MM.1S (cell line): ENCODE measurements at regions not wholly inside any gene's neighbourhood (a gene's known extent, or its start where the extent isn't known, plus 50 kb on each side); places are given as distances from the start of the nearest gene placed in this dataset.

Source experiments
- DNase-seq: peaks from one replicate; pipeline ENCODE4 v3.0.0-alpha.2; 2015
- H2AFZ ChIP-seq: fragments of 300-600 bp; sonication (generic); 2 replicates; pipeline ENCODE4 v1.6.0; 2016; ENCODE audit warnings: antibody characterized with exemption, low read length
- H3F3A ChIP-seq: fragments of 300-600 bp; sonication (generic); 2 replicates; pipeline ENCODE4 v1.6.1; 2016; ENCODE audit warnings: mild to moderate bottlenecking, antibody characterized with exemption, low read length, moderate library complexity, mixed read lengths; ENCODE audit not compliant: insufficient read depth
- H3K27ac ChIP-seq: fragments of 300-600 bp; sonication (generic); 2 replicates; pipeline ENCODE4 v1.5.1; 2016; ENCODE audit warnings: mild to moderate bottlenecking, low read length
- H3K27me3 ChIP-seq: fragments of 300-600 bp; sonication (generic); replicated peaks from 2 replicates; pipeline ENCODE4 v1.6.0; 2016; ENCODE audit warnings: low read length; ENCODE audit not compliant: insufficient read depth
- H3K36me3 ChIP-seq: fragments of 300-600 bp; sonication (generic); replicated peaks from 2 replicates; pipeline ENCODE4 v1.6.1; 2016; ENCODE audit warnings: mild to moderate bottlenecking, low read length, mixed read lengths; ENCODE audit not compliant: insufficient read depth
- H3K4me1 ChIP-seq: fragments of 300-600 bp; sonication (generic); 2 replicates; pipeline ENCODE4 v1.6.1; 2016; ENCODE audit warnings: low read length, mixed read lengths
- H3K4me2 ChIP-seq: fragments of 300-600 bp; sonication (generic); 2 replicates; pipeline ENCODE4 v1.6.0; 2016; ENCODE audit warnings: low read depth, low read length
- H3K4me3 ChIP-seq: fragments of 300-600 bp; sonication (generic); 2 replicates; pipeline ENCODE4 v1.5.1; 2016; ENCODE audit warnings: low read length, mixed read lengths
- H3K79me2 ChIP-seq: fragments of 300-600 bp; sonication (generic); 2 replicates; pipeline ENCODE4 v1.6.1; 2016; ENCODE audit warnings: mixed run types, low read length, mixed read lengths
- H3K9ac ChIP-seq: fragments of 300-600 bp; sonication (generic); 2 replicates; pipeline ENCODE4 v1.6.1; 2016; ENCODE audit warnings: low read length, mixed read lengths
- H3K9me2 ChIP-seq: fragments of 300-600 bp; sonication (generic); replicated peaks from 2 replicates; pipeline ENCODE4 v1.6.1; 2016; ENCODE audit warnings: mild to moderate bottlenecking, low read length, mixed read lengths; ENCODE audit not compliant: insufficient read depth
- H3K9me3 ChIP-seq: fragments of 300-600 bp; sonication (generic); replicated peaks from 2 replicates; pipeline ENCODE4 v1.6.1; 2016; ENCODE audit warnings: mild to moderate bottlenecking, low read length, mixed read lengths; ENCODE audit not compliant: insufficient read depth
- H4K20me1 ChIP-seq: fragments of 300-600 bp; sonication (generic); 2 replicates; pipeline ENCODE4 v1.6.1; 2016; ENCODE audit warnings: mild to moderate bottlenecking, low read length, moderate library complexity, mixed read lengths; ENCODE audit not compliant: insufficient read depth
- EZH2 ChIP-seq: fragments of 300-600 bp; sonication (generic); optimal IDR thresholded peaks from 2 replicates; pipeline ENCODE3; 2017; ENCODE audit warnings: low read depth, mild to moderate bottlenecking, antibody characterized with exemption, low read length, mixed read lengths
- EZH2phosphoT487 ChIP-seq: fragments of 300-600 bp; sonication (generic); IDR thresholded peaks from 2 replicates; pipeline ENCODE4 v1.6.1; 2018; ENCODE audit warnings: antibody characterized with exemption, low read length
- TF ChIP-seq, protein P1 (sequence below): fragments of 300-600 bp; sonication (generic); IDR thresholded peaks from 2 replicates; pipeline ENCODE4 v1.5.1; 2016; ENCODE audit warnings: antibody characterized with exemption, low read length, mixed read lengths

GRCh38 chr18:30572214-30572613 lies 470.3 kb downstream of the DSC3 start:
- Histone ChIP-seq H3F3A (no peaks in the 10 kb centered on the region), H3K4me1 (no peaks in the 10 kb centered on the region), H3K4me3 (no peak overlapping the region), H3K4me2 (no peak overlapping the region), H3K9me2 (no peaks in the 10 kb centered on the region), H4K20me1 (no peaks in the 10 kb centered on the region), H2AFZ (no peak overlapping the region), H3K36me3 (no peaks in the 10 kb centered on the region), H3K9me3 (no peaks in the 10 kb centered on the region), H3K27me3 (no peaks in the 10 kb centered on the region), H3K79me2 (no peaks in the 10 kb centered on the region), H3K27ac (no peak overlapping the region), H3K9ac (no peak overlapping the region)
- no peak for DNase-seq
- TF ChIP-seq EZH2, result no peak
- no peak for TF ChIP-seq EZH2phosphoT487
- TF ChIP-seq, protein P1, sequence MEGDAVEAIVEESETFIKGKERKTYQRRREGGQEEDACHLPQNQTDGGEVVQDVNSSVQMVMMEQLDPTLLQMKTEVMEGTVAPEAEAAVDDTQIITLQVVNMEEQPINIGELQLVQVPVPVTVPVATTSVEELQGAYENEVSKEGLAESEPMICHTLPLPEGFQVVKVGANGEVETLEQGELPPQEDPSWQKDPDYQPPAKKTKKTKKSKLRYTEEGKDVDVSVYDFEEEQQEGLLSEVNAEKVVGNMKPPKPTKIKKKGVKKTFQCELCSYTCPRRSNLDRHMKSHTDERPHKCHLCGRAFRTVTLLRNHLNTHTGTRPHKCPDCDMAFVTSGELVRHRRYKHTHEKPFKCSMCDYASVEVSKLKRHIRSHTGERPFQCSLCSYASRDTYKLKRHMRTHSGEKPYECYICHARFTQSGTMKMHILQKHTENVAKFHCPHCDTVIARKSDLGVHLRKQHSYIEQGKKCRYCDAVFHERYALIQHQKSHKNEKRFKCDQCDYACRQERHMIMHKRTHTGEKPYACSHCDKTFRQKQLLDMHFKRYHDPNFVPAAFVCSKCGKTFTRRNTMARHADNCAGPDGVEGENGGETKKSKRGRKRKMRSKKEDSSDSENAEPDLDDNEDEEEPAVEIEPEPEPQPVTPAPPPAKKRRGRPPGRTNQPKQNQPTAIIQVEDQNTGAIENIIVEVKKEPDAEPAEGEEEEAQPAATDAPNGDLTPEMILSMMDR, result no peak

- Histone ChIP-seq H3K27me3 (no peaks in the 10 kb centered on the region), H3K79me2 (no peaks in the 10 kb centered on the region), H3K36me3 (no peaks in the 10 kb centered on the region), H4K20me1 (no peaks in the 10 kb centered on the region), H3F3A (no peaks in the 10 kb centered on the region), H2AFZ (no peak overlapping the region), H3K4me3 (no peak overlapping the region), H3K27ac (no peak overlapping the region), H3K9me3 (no peaks in the 10 kb centered on the region), H3K9me2 (no peaks in the 10 kb centered on the region), H3K9ac (no peak overlapping the region), H3K4me1 (no peaks in the 10 kb centered on the region), H3K4me2 (no peak overlapping the region)
- TF ChIP-seq EZH2 (no peak), EZH2phosphoT487 (no peak)
- TF ChIP-seq, protein P1, result no peak
- no peak for DNase-seq
Observed at GRCh38 chr18:30568333-30568732, 474.2 kb downstream of the DSC3 start.

- Histone ChIP-seq H3K27me3 (no peaks in the 10 kb centered on the region), H3K4me1 (no peaks in the 10 kb centered on the region), H3K79me2 (no peaks in the 10 kb centered on the region), H3F3A (no peaks in the 10 kb centered on the region), H3K4me3 (no peak overlapping the region), H3K27ac (no peak overlapping the region), H3K9me3 (no peaks in the 10 kb centered on the region), H3K9ac (no peak overlapping the region), H3K4me2 (no peak overlapping the region), H3K9me2 (no peaks in the 10 kb centered on the region), H2AFZ (no peak overlapping the region), H4K20me1 (no peaks in the 10 kb centered on the region), H3K36me3 (no peaks in the 10 kb centered on the region)
- TF ChIP-seq EZH2 (no peak), EZH2phosphoT487 (no peak)
- TF ChIP-seq, protein P1, result no peak
- no peak for DNase-seq
Observed at GRCh38 chr18:30566877-30567276, 475.7 kb downstream of the DSC3 start.
